Liver (tissue), 8 donors: ENCODE measurements at regions not wholly inside any gene's neighbourhood (a gene's known extent, or its start where the extent isn't known, plus 50 kb on each side); places are given as distances from the start of the nearest gene placed in this dataset.
A peak's percentile ranks its signal among the peaks of the same experiment; 100 is the strongest.

Experiments
- DNase-seq: peaks from one replicate; pipeline ENCODE4 v3.0.0-alpha.2; 2017; ENCODE audit warnings: low spot score
- H3K27ac ChIP-seq, 2 donors: one replicate each; pipeline ENCODE4 v1.7.0; 2013; ENCODE audit warnings: inconsistent platforms in 2 of 2, low read length in 2 of 2, control low read depth in 1 of 2, low read depth in 1 of 2, mild to moderate bottlenecking in 1 of 2
- H3K27me3 ChIP-seq, 4 donors: one replicate each; pipeline versions ENCODE4 v1.6.1 to v1.7.0; 2013; ENCODE audit warnings: low read length in 3 of 4, inconsistent platforms in 1 of 4, mild to moderate bottlenecking in 1 of 4, moderate library complexity in 1 of 4; ENCODE audit not compliant: control insufficient read depth in 4 of 4, insufficient read depth in 4 of 4
- H3K36me3 ChIP-seq, 4 donors: one replicate each; pipeline versions ENCODE4 v1.6.1 to v1.7.0; 2013; ENCODE audit warnings: low read length in 3 of 4, mild to moderate bottlenecking in 3 of 4, low read depth in 1 of 4, moderate library complexity in 1 of 4; ENCODE audit not compliant: control insufficient read depth in 4 of 4, insufficient read depth in 3 of 4
- H3K4me1 ChIP-seq, 4 donors: one replicate each; pipeline versions ENCODE4 v1.6.1 to v1.7.0; 2013; ENCODE audit warnings: low read length in 3 of 4, mild to moderate bottlenecking in 3 of 4, moderate library complexity in 1 of 4; ENCODE audit not compliant: control insufficient read depth in 4 of 4, insufficient read depth in 4 of 4
- H3K4me3 ChIP-seq, 3 donors: one replicate each; pipeline versions ENCODE4 v1.6.1 to v1.7.0; 2013; ENCODE audit warnings: low read length in 3 of 3, control low read depth in 1 of 3, low read depth in 1 of 3, mild to moderate bottlenecking in 1 of 3
- H3K9ac ChIP-seq, 2 donors: one replicate each; pipeline ENCODE4 v1.7.0; 2013; ENCODE audit warnings: low read length in 2 of 2, mild to moderate bottlenecking in 2 of 2, moderate library complexity in 2 of 2, control low read depth in 1 of 2, low read depth in 1 of 2
- H3K9me3 ChIP-seq, 4 donors: one replicate each; pipeline versions ENCODE4 v1.6.1 to v1.7.0; 2013; ENCODE audit warnings: low read length in 3 of 4; ENCODE audit not compliant: control insufficient read depth in 4 of 4
- EGR1 ChIP-seq, 2 donors: IDR thresholded peaks; 2 replicates each; pipeline ENCODE4 v1.6.1; 2016 to 2018; ENCODE audit warnings: antibody characterized with exemption in 2 of 2, low read depth in 2 of 2
- FOXA1 ChIP-seq: IDR thresholded peaks from 2 replicates; pipeline ENCODE4 v1.6.1; 2016; ENCODE audit warnings: antibody characterized with exemption
- HNF4G ChIP-seq: IDR thresholded peaks from 2 replicates; pipeline ENCODE4 v1.6.1; 2016; ENCODE audit warnings: antibody characterized with exemption
- JUND ChIP-seq, 2 donors: IDR thresholded peaks; 2 replicates each; pipeline ENCODE4 v1.6.1; 2016; ENCODE audit warnings: antibody characterized with exemption in 2 of 2
- RAD21 ChIP-seq, 2 donors: IDR thresholded peaks; 2 replicates each; pipeline ENCODE4 v1.6.1; 2016; ENCODE audit warnings: antibody characterized with exemption in 2 of 2, mild to moderate bottlenecking in 2 of 2
- RXRA ChIP-seq, 2 donors: IDR thresholded peaks; 2 replicates each; pipeline ENCODE4 v1.6.1; 2017 to 2018; ENCODE audit warnings: antibody characterized with exemption in 2 of 2, mild to moderate bottlenecking in 1 of 2
- TAF1 ChIP-seq: conservative IDR thresholded peaks from 2 replicates; pipeline ENCODE4 v1.6.1; 2016; ENCODE audit warnings: antibody characterized with exemption, mild to moderate bottlenecking
- YY1 ChIP-seq: IDR thresholded peaks from 2 replicates; pipeline ENCODE4 v1.6.1; 2016; ENCODE audit warnings: antibody characterized with exemption, mild to moderate bottlenecking
- WGBS: extraction: QIAGEN DNeasy Blood & Tissue Kit; methylation state at CpG from one replicate; pipeline ENCODE4 v1.1.7; 2013; 5-methylcytosine and 5-hydroxymethylcytosine counted together
- TF ChIP-seq, protein P1 (sequence below): fragments of 150-350 bp; IDR thresholded peaks from 2 replicates; pipeline ENCODE4 v1.5.1; 2017; ENCODE audit warnings: improper control_type of control experiment, low read depth, low read length; ENCODE audit not compliant: missing input control
- TF ChIP-seq, protein P2 (sequence below): IDR thresholded peaks from 2 replicates; pipeline ENCODE4 v1.6.1; 2016; ENCODE audit warnings: antibody characterized with exemption, mild to moderate bottlenecking
- TF ChIP-seq, protein P3 (sequence below): IDR thresholded peaks from 2 replicates; pipeline ENCODE4 v1.6.1; 2016; ENCODE audit warnings: antibody characterized with exemption
- TF ChIP-seq, protein P4 (sequence below): IDR thresholded peaks from 2 replicates; pipeline ENCODE4 v1.6.1; 2016; ENCODE audit warnings: antibody characterized with exemption
- donor health status: healthy.
- donor health status: healthy.
- donor health status: healthy.
- donor health status: healthy.
- donor health status: healthy.

DNA sequence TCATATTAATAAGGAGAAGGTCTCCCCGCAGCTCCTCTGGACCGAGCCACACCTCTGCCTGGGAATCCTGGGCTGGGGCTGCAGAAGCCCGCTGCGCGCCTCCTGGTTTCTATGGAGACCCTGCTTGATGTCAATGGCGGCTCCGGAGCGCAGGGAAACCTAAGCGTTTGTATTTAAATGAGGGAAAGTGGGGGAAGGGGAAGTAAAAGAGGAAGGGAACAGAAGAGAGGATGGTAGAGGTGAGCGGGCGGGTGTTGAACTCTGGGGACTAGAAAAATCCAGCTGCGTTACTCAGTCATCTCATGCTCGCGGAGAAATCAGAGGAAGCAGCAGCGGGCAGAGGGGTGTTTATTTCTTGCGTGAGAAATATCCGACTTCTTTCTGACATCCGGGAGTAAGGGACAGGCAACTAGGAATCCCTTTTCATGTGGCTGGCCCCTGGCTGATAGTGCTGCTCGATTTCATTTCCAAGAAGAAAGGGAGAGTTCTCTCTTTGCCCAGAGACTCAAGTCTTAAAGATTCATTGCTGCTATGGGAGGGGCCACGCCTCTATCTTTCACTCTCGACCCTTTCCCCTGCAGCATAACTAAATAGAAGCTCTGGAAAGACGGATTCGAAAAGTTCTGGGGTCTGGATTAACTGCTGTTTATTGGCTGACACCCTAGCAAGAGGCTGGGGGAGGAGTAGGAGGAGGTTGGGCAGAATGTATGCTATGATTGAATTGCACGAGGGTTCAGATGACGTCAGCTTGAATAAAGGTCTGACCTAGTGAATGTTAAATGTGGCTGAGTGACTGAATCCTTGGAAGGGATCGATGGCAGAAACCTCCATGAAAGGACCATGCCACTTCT lies 110.5 kb upstream of the GAP43 start:
- Histone ChIP-seq H3K36me3 (no peaks in the 10 kb centered on the region), H3K4me3 (peak overlapping the region; percentile 8 to 45 (median 35)), H3K9ac (no peak overlapping the region), H3K27me3 (peaks cover 0 to 6% (median 0%) of the 10 kb centered on the region in 4 donors), H3K4me1 (peaks cover 0 to 10% (median 6%) of the 10 kb centered on the region in 4 donors), H3K27ac (peak overlapping the region; percentile 36 to 61), H3K9me3 (no peaks in the 10 kb centered on the region)
- WGBS = 3% methylated on average over 26 of the region's 26 CpGs
- DNase-seq = no peak
- no peak for TF ChIP-seq FOXA1
- no peak for TF ChIP-seq RAD21 (IDR thresholded peaks at IDR 0.05)
- peak in 1 of 2 donors; percentile 19 for TF ChIP-seq RXRA (IDR thresholded peaks at IDR 0.05)
- no peak for TF ChIP-seq HNF4G
- TF ChIP-seq, protein P1, sequence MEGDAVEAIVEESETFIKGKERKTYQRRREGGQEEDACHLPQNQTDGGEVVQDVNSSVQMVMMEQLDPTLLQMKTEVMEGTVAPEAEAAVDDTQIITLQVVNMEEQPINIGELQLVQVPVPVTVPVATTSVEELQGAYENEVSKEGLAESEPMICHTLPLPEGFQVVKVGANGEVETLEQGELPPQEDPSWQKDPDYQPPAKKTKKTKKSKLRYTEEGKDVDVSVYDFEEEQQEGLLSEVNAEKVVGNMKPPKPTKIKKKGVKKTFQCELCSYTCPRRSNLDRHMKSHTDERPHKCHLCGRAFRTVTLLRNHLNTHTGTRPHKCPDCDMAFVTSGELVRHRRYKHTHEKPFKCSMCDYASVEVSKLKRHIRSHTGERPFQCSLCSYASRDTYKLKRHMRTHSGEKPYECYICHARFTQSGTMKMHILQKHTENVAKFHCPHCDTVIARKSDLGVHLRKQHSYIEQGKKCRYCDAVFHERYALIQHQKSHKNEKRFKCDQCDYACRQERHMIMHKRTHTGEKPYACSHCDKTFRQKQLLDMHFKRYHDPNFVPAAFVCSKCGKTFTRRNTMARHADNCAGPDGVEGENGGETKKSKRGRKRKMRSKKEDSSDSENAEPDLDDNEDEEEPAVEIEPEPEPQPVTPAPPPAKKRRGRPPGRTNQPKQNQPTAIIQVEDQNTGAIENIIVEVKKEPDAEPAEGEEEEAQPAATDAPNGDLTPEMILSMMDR = no peak
- TF ChIP-seq, protein P2, sequence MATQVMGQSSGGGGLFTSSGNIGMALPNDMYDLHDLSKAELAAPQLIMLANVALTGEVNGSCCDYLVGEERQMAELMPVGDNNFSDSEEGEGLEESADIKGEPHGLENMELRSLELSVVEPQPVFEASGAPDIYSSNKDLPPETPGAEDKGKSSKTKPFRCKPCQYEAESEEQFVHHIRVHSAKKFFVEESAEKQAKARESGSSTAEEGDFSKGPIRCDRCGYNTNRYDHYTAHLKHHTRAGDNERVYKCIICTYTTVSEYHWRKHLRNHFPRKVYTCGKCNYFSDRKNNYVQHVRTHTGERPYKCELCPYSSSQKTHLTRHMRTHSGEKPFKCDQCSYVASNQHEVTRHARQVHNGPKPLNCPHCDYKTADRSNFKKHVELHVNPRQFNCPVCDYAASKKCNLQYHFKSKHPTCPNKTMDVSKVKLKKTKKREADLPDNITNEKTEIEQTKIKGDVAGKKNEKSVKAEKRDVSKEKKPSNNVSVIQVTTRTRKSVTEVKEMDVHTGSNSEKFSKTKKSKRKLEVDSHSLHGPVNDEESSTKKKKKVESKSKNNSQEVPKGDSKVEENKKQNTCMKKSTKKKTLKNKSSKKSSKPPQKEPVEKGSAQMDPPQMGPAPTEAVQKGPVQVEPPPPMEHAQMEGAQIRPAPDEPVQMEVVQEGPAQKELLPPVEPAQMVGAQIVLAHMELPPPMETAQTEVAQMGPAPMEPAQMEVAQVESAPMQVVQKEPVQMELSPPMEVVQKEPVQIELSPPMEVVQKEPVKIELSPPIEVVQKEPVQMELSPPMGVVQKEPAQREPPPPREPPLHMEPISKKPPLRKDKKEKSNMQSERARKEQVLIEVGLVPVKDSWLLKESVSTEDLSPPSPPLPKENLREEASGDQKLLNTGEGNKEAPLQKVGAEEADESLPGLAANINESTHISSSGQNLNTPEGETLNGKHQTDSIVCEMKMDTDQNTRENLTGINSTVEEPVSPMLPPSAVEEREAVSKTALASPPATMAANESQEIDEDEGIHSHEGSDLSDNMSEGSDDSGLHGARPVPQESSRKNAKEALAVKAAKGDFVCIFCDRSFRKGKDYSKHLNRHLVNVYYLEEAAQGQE = no peak
- TF ChIP-seq, protein P3, sequence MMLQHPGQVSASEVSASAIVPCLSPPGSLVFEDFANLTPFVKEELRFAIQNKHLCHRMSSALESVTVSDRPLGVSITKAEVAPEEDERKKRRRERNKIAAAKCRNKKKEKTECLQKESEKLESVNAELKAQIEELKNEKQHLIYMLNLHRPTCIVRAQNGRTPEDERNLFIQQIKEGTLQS = no peak
- no peak for TF ChIP-seq EGR1 (IDR thresholded peaks at IDR 0.05; ENCODE audit: low read depth in 2 of 2)

DNA sequence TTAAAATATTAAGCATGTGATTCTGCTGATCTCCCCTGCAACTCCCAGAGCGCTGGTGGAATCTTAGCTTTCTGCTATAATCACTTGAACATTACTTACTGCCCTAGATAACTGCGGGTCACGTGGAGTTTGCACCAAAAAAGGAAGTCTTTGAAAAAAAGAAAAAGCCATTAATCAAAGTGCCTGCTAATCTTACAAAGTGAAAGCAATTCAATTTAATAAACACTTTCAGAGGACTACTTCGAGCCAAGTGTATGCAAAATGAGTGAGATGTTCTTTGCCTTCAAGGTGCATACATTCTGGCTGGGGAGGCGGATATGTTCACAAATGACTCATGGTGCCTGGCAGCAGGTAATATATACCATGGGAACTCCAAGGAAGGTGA lies 109.9 kb upstream of the GAP43 start:
- peak overlapping the region in 2 of 3 donors; percentile 35 to 45 for H3K4me3 ChIP-seq
- peaks cover 0 to 10% (median 6%) of the 10 kb centered on the region in 4 donors for H3K4me1 ChIP-seq
- 49% methylated on average over 5 of the region's 5 CpGs for WGBS
- H3K27ac ChIP-seq = peak overlapping the region in 1 of 2 donors; percentile 61
- no peak for TF ChIP-seq TAF1
- no peak for TF ChIP-seq JUND (IDR thresholded peaks at IDR 0.05)
- TF ChIP-seq, protein P4, sequence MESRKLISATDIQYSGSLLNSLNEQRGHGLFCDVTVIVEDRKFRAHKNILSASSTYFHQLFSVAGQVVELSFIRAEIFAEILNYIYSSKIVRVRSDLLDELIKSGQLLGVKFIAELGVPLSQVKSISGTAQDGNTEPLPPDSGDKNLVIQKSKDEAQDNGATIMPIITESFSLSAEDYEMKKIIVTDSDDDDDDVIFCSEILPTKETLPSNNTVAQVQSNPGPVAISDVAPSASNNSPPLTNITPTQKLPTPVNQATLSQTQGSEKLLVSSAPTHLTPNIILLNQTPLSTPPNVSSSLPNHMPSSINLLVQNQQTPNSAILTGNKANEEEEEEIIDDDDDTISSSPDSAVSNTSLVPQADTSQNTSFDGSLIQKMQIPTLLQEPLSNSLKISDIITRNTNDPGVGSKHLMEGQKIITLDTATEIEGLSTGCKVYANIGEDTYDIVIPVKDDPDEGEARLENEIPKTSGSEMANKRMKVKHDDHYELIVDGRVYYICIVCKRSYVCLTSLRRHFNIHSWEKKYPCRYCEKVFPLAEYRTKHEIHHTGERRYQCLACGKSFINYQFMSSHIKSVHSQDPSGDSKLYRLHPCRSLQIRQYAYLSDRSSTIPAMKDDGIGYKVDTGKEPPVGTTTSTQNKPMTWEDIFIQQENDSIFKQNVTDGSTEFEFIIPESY = no peak
- no peak for TF ChIP-seq EGR1 (IDR thresholded peaks at IDR 0.05; ENCODE audit: low read depth in 2 of 2)
- TF ChIP-seq FOXA1 = no peak
- TF ChIP-seq, protein P3 = no peak
- TF ChIP-seq YY1 = no peak
- H3K9me3 ChIP-seq = no peaks in the 10 kb centered on the region
- no peak for DNase-seq
- H3K27me3 ChIP-seq = peaks cover 0 to 6% (median 0%) of the 10 kb centered on the region in 4 donors
- no peak overlapping the region for H3K9ac ChIP-seq
- no peaks in the 10 kb centered on the region for H3K36me3 ChIP-seq
